ENCODE measurements at regions not wholly inside any gene's neighbourhood (a gene's known extent, or its start where the extent isn't known, plus 50 kb on each side); places are given as distances from the start of the nearest gene placed in this dataset.
"Not testable (repeated sequence)": the region's sequence is repeated elsewhere in the genome, so short reads cannot be mapped to it uniquely, and the experiment has no call there.

- not testable (repeated sequence) for H3K9ac ChIP-seq (ENCODE audit: low read length); H3K9me2 ChIP-seq (replicated peaks; ENCODE audit: insufficient read depth, low read length); H3K9me3 ChIP-seq (ENCODE audit: low read length); H3K4me1 ChIP-seq (ENCODE audit: low read length); DNase-seq; H3K36me3 ChIP-seq (ENCODE audit: insufficient read depth, low read length); H4K20me1 ChIP-seq (ENCODE audit: insufficient read depth, low read depth, low read length); H3K79me2 ChIP-seq (ENCODE audit: low read length); H3K4me3 ChIP-seq (ENCODE audit: low read length); H3K27ac ChIP-seq (ENCODE audit: low read length); H2AFZ ChIP-seq (ENCODE audit: low read length); H3K27me3 ChIP-seq (ENCODE audit: low read length)
- peak overlapping the region; percentile 44 for H3K4me2 ChIP-seq (ENCODE audit: low read depth, low read length, poor library complexity, severe bottlenecking)
Observed at GRCh38 chr4:27126895-27127294, 266.3 kb downstream of the STIM2 start.

- H3K4me3 ChIP-seq (ENCODE audit: low read length) = no peak overlapping the region
- no peaks in the 10 kb centered on the region for H3K79me2 ChIP-seq (ENCODE audit: low read length)
- H3K9me2 ChIP-seq (replicated peaks; ENCODE audit: insufficient read depth, low read length) = no peaks in the 10 kb centered on the region
- DNase-seq = no peak
- H2AFZ ChIP-seq (ENCODE audit: low read length) = no peak overlapping the region
- H3K4me2 ChIP-seq (ENCODE audit: low read depth, low read length, poor library complexity, severe bottlenecking) = no peak overlapping the region
- H3K36me3 ChIP-seq (ENCODE audit: insufficient read depth, low read length) = no peaks in the 10 kb centered on the region
- H3K27ac ChIP-seq (ENCODE audit: low read length) = no peak overlapping the region
- H3K9ac ChIP-seq (ENCODE audit: low read length) = no peak overlapping the region
- no peaks in the 10 kb centered on the region for H3K9me3 ChIP-seq (ENCODE audit: low read length)
- no peaks in the 10 kb centered on the region for H3K27me3 ChIP-seq (ENCODE audit: low read length)
- no peaks in the 10 kb centered on the region for H4K20me1 ChIP-seq (ENCODE audit: insufficient read depth, low read depth, low read length)
- H3K4me1 ChIP-seq (ENCODE audit: low read length) = peaks cover 9% of the 10 kb centered on the region
Observed at GRCh38 chr4:27128443-27128842, 267.8 kb downstream of the STIM2 start.

GRCh38 chr4:27129871-27130366, 269.3 kb downstream of the STIM2 start:
- Histone ChIP-seq H3K27ac (ENCODE audit: low read length) (no peak overlapping the region), H3K79me2 (ENCODE audit: low read length) (no peaks in the 10 kb centered on the region), H3K9me2 (replicated peaks; ENCODE audit: insufficient read depth, low read length) (no peaks in the 10 kb centered on the region), H3K4me3 (ENCODE audit: low read length) (no peak overlapping the region), H2AFZ (ENCODE audit: low read length) (no peak overlapping the region), H3K9me3 (ENCODE audit: low read length) (no peaks in the 10 kb centered on the region), H3K9ac (ENCODE audit: low read length) (no peak overlapping the region), H3K4me2 (ENCODE audit: low read depth, low read length, poor library complexity, severe bottlenecking) (no peak overlapping the region), H3K27me3 (ENCODE audit: low read length) (no peaks in the 10 kb centered on the region), H3K4me1 (ENCODE audit: low read length) (peaks cover 9% of the 10 kb centered on the region), H3K36me3 (ENCODE audit: insufficient read depth, low read length) (no peaks in the 10 kb centered on the region), H4K20me1 (ENCODE audit: insufficient read depth, low read depth, low read length) (no peaks in the 10 kb centered on the region)
- DNase-seq = no peak

GRCh38 chr4:27132497-27132896, 271.9 kb downstream of the STIM2 start:
- no peaks in the 10 kb centered on the region for H3K36me3 ChIP-seq (ENCODE audit: insufficient read depth, low read length)
- H3K27me3 ChIP-seq (ENCODE audit: low read length) = no peaks in the 10 kb centered on the region
- no peak overlapping the region for H3K27ac ChIP-seq (ENCODE audit: low read length)
- no peak overlapping the region for H2AFZ ChIP-seq (ENCODE audit: low read length)
- H3K9me3 ChIP-seq (ENCODE audit: low read length) = no peaks in the 10 kb centered on the region
- no peaks in the 10 kb centered on the region for H3K79me2 ChIP-seq (ENCODE audit: low read length)
- H3K9ac ChIP-seq (ENCODE audit: low read length) = no peak overlapping the region
- H3K9me2 ChIP-seq (replicated peaks; ENCODE audit: insufficient read depth, low read length) = no peaks in the 10 kb centered on the region
- H3K4me2 ChIP-seq (ENCODE audit: low read depth, low read length, poor library complexity, severe bottlenecking) = no peak overlapping the region
- peaks cover 1% of the 10 kb centered on the region for H3K4me1 ChIP-seq (ENCODE audit: low read length)
- H4K20me1 ChIP-seq (ENCODE audit: insufficient read depth, low read depth, low read length) = no peaks in the 10 kb centered on the region
- no peak overlapping the region for H3K4me3 ChIP-seq (ENCODE audit: low read length)
- DNase-seq = no peak

GRCh38 chr4:27140486-27140885, 279.8 kb downstream of the STIM2 start:
- Histone ChIP-seq H3K9me2 (replicated peaks; ENCODE audit: insufficient read depth, low read length) (no peaks in the 10 kb centered on the region), H3K4me3 (ENCODE audit: low read length) (no peak overlapping the region), H4K20me1 (ENCODE audit: insufficient read depth, low read depth, low read length) (no peaks in the 10 kb centered on the region), H3K9me3 (ENCODE audit: low read length) (no peaks in the 10 kb centered on the region), H3K36me3 (ENCODE audit: insufficient read depth, low read length) (no peaks in the 10 kb centered on the region), H3K9ac (ENCODE audit: low read length) (no peak overlapping the region), H3K27ac (ENCODE audit: low read length) (no peak overlapping the region), H3K4me1 (ENCODE audit: low read length) (no peaks in the 10 kb centered on the region), H3K79me2 (ENCODE audit: low read length) (no peaks in the 10 kb centered on the region), H3K4me2 (ENCODE audit: low read depth, low read length, poor library complexity, severe bottlenecking) (no peak overlapping the region), H3K27me3 (ENCODE audit: low read length) (no peaks in the 10 kb centered on the region), H2AFZ (ENCODE audit: low read length) (no peak overlapping the region)
- DNase-seq = no peak

GRCh38 chr4:27141530-27141929, 280.9 kb downstream of the STIM2 start:
- no peaks in the 10 kb centered on the region for H3K79me2 ChIP-seq (ENCODE audit: low read length)
- no peak overlapping the region for H3K9ac ChIP-seq (ENCODE audit: low read length)
- no peaks in the 10 kb centered on the region for H3K27me3 ChIP-seq (ENCODE audit: low read length)
- H3K27ac ChIP-seq (ENCODE audit: low read length) = no peak overlapping the region
- DNase-seq = no peak
- no peak overlapping the region for H3K4me3 ChIP-seq (ENCODE audit: low read length)
- no peaks in the 10 kb centered on the region for H3K4me1 ChIP-seq (ENCODE audit: low read length)
- H2AFZ ChIP-seq (ENCODE audit: low read length) = no peak overlapping the region
- H3K9me3 ChIP-seq (ENCODE audit: low read length) = no peaks in the 10 kb centered on the region
- no peaks in the 10 kb centered on the region for H3K9me2 ChIP-seq (replicated peaks; ENCODE audit: insufficient read depth, low read length)
- no peaks in the 10 kb centered on the region for H3K36me3 ChIP-seq (ENCODE audit: insufficient read depth, low read length)
- H4K20me1 ChIP-seq (ENCODE audit: insufficient read depth, low read depth, low read length) = no peaks in the 10 kb centered on the region
- H3K4me2 ChIP-seq (ENCODE audit: low read depth, low read length, poor library complexity, severe bottlenecking) = no peak overlapping the region

- Histone ChIP-seq H3K36me3 (ENCODE audit: insufficient read depth, low read length) (no peaks in the 10 kb centered on the region), H3K9me2 (replicated peaks; ENCODE audit: insufficient read depth, low read length) (no peaks in the 10 kb centered on the region), H4K20me1 (ENCODE audit: insufficient read depth, low read depth, low read length) (no peaks in the 10 kb centered on the region), H3K9ac (ENCODE audit: low read length) (no peak overlapping the region), H3K4me1 (ENCODE audit: low read length) (no peaks in the 10 kb centered on the region), H3K79me2 (ENCODE audit: low read length) (no peaks in the 10 kb centered on the region), H3K4me2 (ENCODE audit: low read depth, low read length, poor library complexity, severe bottlenecking) (no peak overlapping the region), H3K4me3 (ENCODE audit: low read length) (no peak overlapping the region), H3K27ac (ENCODE audit: low read length) (no peak overlapping the region), H2AFZ (ENCODE audit: low read length) (no peak overlapping the region), H3K9me3 (ENCODE audit: low read length) (no peaks in the 10 kb centered on the region), H3K27me3 (ENCODE audit: low read length) (no peaks in the 10 kb centered on the region)
- DNase-seq = no peak
Observed at GRCh38 chr4:27142841-27143240, 282.2 kb downstream of the STIM2 start.

GRCh38 chr4:27145597-27145996, 285.0 kb downstream of the STIM2 start:
- Histone ChIP-seq H3K79me2 (ENCODE audit: low read length) (no peaks in the 10 kb centered on the region), H3K4me2 (ENCODE audit: low read depth, low read length, poor library complexity, severe bottlenecking) (no peak overlapping the region), H3K27ac (ENCODE audit: low read length) (no peak overlapping the region), H3K9me3 (ENCODE audit: low read length) (no peaks in the 10 kb centered on the region), H3K9ac (ENCODE audit: low read length) (no peak overlapping the region), H2AFZ (ENCODE audit: low read length) (no peak overlapping the region), H3K27me3 (ENCODE audit: low read length) (no peaks in the 10 kb centered on the region), H3K4me3 (ENCODE audit: low read length) (no peak overlapping the region), H3K9me2 (replicated peaks; ENCODE audit: insufficient read depth, low read length) (no peaks in the 10 kb centered on the region), H3K36me3 (ENCODE audit: insufficient read depth, low read length) (no peaks in the 10 kb centered on the region), H3K4me1 (ENCODE audit: low read length) (no peaks in the 10 kb centered on the region), H4K20me1 (ENCODE audit: insufficient read depth, low read depth, low read length) (no peaks in the 10 kb centered on the region)
- DNase-seq = no peak

Measured in Karpas-422 (cell line).